Spinal cord (tissue), 9 donors: ENCODE measurements at regions not wholly inside any gene's neighbourhood (a gene's known extent, or its start where the extent isn't known, plus 50 kb on each side); places are given as distances from the start of the nearest gene placed in this dataset.

ENCODE experiments used
- DNase-seq, 6 donors: peaks; one replicate each; pipeline versions ENCODE4 v3.0.0 to v3.0.0-alpha.2; 2013 to 2015; ENCODE audit warnings: low spot score in 6 of 6, low read depth in 4 of 6
- H3K27ac ChIP-seq: one replicate; pipeline ENCODE4 v1.5.1; 2013; ENCODE audit warnings: low read depth, low read length, control low read depth
- H3K27me3 ChIP-seq: one replicate; pipeline ENCODE4 v1.6.1; 2013; ENCODE audit warnings: low read length; ENCODE audit not compliant: control insufficient read depth, insufficient read depth
- H3K36me3 ChIP-seq: one replicate; pipeline ENCODE4 v1.6.1; 2013; ENCODE audit warnings: low read length; ENCODE audit not compliant: control insufficient read depth, insufficient read depth
- H3K4me1 ChIP-seq: one replicate; pipeline ENCODE4 v1.6.1; 2013; ENCODE audit warnings: low read length; ENCODE audit not compliant: control insufficient read depth, insufficient read depth
- H3K4me3 ChIP-seq: one replicate; pipeline ENCODE4 v1.5.1; 2013; ENCODE audit warnings: low read depth, low read length, control low read depth
- H3K9me3 ChIP-seq: one replicate; pipeline ENCODE4 v1.6.1; 2013; ENCODE audit warnings: low read length; ENCODE audit not compliant: control insufficient read depth, insufficient read depth
- WGBS: methylation state at CpG from one replicate; pipeline ENCODE4 v1.1.5; 2013; ENCODE audit warnings: missing lambda C conversion rate; ENCODE audit not compliant: insufficient coverage; 5-methylcytosine and 5-hydroxymethylcytosine counted together
- donor health status: healthy.

- Histone ChIP-seq H3K27ac (no peak overlapping the region), H3K4me1 (no peaks in the 10 kb centered on the region), H3K36me3 (no peaks in the 10 kb centered on the region), H3K27me3 (no peaks in the 10 kb centered on the region), H3K9me3 (no peaks in the 10 kb centered on the region), H3K4me3 (no peak overlapping the region)
- no peak for DNase-seq
- WGBS = no CpG with 5 or more reads among the region's 3 CpGs
Observed at GRCh38 chr2:67242456-67242855, 154.7 kb upstream of the ETAA1 start.

DNA sequence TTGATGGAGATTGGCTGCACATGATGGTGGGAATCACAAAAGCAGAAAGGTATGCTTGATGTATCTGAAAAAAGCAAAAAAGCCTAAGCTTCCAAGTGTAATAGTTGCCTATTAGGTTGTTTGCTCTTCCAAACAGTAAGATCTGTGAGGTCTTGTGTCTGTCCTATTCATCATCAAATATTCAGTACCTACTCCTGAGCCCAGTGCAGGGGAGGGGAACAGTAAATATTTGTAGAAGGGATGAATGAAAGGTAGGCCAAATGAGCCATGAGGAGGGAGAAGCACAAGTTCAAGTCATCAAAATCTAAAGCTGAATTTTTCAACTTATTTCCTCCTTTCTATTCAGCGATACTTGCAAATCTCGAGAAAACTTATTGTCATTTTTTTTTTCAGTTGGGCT lies 153.2 kb upstream of the ETAA1 start:
- H3K27me3 ChIP-seq = no peaks in the 10 kb centered on the region
- 86% methylated on average over 2 of the region's 2 CpGs for WGBS
- H3K4me1 ChIP-seq = no peaks in the 10 kb centered on the region

GRCh38 chr2:67246791-67247190 lies 150.3 kb upstream of the ETAA1 start:
- Histone ChIP-seq H3K27me3 (no peaks in the 10 kb centered on the region), H3K9me3 (no peaks in the 10 kb centered on the region), H3K27ac (no peak overlapping the region), H3K4me1 (no peaks in the 10 kb centered on the region), H3K36me3 (no peaks in the 10 kb centered on the region), H3K4me3 (no peak overlapping the region)
- DNase-seq = peak; percentile 4 to 93 (median 30)
- WGBS = 42% methylated on average over 1 of the region's 1 CpG

More for the DNA sequence above, 153.2 kb upstream of the ETAA1 start:
- no peaks in the 10 kb centered on the region for H3K9me3 ChIP-seq
- no peak overlapping the region for H3K4me3 ChIP-seq
- no peaks in the 10 kb centered on the region for H3K36me3 ChIP-seq
- no peak for DNase-seq
- no peak overlapping the region for H3K27ac ChIP-seq

GRCh38 chr2:67251741-67252140 lies 145.4 kb upstream of the ETAA1 start:
- no peaks in the 10 kb centered on the region for H3K4me1 ChIP-seq
- no peaks in the 10 kb centered on the region for H3K27me3 ChIP-seq
- H3K9me3 ChIP-seq = peaks cover 2% of the 10 kb centered on the region
- H3K36me3 ChIP-seq = no peaks in the 10 kb centered on the region
- no peak overlapping the region for H3K4me3 ChIP-seq
- H3K27ac ChIP-seq = no peak overlapping the region
- WGBS = no CpG with 5 or more reads among the region's 3 CpGs
- DNase-seq = no peak

- no peak overlapping the region for H3K27ac ChIP-seq
- H3K4me3 ChIP-seq = no peak overlapping the region
- no peaks in the 10 kb centered on the region for H3K4me1 ChIP-seq
- no peaks in the 10 kb centered on the region for H3K27me3 ChIP-seq
- H3K9me3 ChIP-seq = peaks cover 2% of the 10 kb centered on the region
- 100% methylated on average over 2 of the region's 2 CpGs for WGBS
- DNase-seq = no peak
- H3K36me3 ChIP-seq = no peaks in the 10 kb centered on the region
Observed at GRCh38 chr2:67255933-67256615, 141.1 kb upstream of the ETAA1 start.

DNA sequence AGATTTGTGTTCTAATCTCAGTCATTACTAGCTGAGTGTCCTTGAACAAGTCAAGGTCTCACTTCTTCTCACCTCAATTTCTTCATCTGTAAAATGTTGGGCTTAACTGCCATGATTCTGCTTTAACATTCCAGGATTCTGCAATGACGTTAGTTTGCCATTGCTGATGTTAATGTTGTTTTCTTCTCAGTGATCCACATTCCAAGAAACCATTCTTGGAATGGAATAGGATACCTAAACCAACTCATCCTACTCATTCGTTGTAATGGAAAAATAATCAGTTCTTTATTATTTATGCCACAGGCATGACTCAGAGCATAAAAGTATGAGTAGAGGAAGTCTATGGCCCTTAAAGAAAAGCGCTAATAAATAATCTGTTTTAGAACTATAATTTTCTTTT lies 140.2 kb upstream of the ETAA1 start:
- H3K27ac ChIP-seq = no peak overlapping the region
- H3K9me3 ChIP-seq = peaks cover 2% of the 10 kb centered on the region
- no peak overlapping the region for H3K4me3 ChIP-seq
- no peaks in the 10 kb centered on the region for H3K27me3 ChIP-seq
- WGBS = no CpG with 5 or more reads among the region's 3 CpGs
- no peaks in the 10 kb centered on the region for H3K36me3 ChIP-seq
- H3K4me1 ChIP-seq = no peaks in the 10 kb centered on the region
- no peak for DNase-seq

- Histone ChIP-seq H3K27ac (no peak overlapping the region), H3K36me3 (no peaks in the 10 kb centered on the region)
- 67% methylated on average over 1 of the region's 4 CpGs for WGBS
Observed at GRCh38 chr2:67258122-67258521, 139.0 kb upstream of the ETAA1 start.

GRCh38 chr2:67258831-67259230 lies 138.3 kb upstream of the ETAA1 start:
- no peak for DNase-seq
- H3K27ac ChIP-seq = no peak overlapping the region
- no peaks in the 10 kb centered on the region for H3K36me3 ChIP-seq
- no peaks in the 10 kb centered on the region for H3K9me3 ChIP-seq
- no CpG with 5 or more reads among the region's 1 CpG for WGBS
- no peak overlapping the region for H3K4me3 ChIP-seq
- no peaks in the 10 kb centered on the region for H3K4me1 ChIP-seq
- H3K27me3 ChIP-seq = no peaks in the 10 kb centered on the region

More at GRCh38 chr2:67258122-67258521, 139.0 kb upstream of the ETAA1 start:
- no peaks in the 10 kb centered on the region for H3K27me3 ChIP-seq
- no peak overlapping the region for H3K4me3 ChIP-seq
- H3K4me1 ChIP-seq = no peaks in the 10 kb centered on the region
- no peak for DNase-seq
- H3K9me3 ChIP-seq = no peaks in the 10 kb centered on the region

DNA sequence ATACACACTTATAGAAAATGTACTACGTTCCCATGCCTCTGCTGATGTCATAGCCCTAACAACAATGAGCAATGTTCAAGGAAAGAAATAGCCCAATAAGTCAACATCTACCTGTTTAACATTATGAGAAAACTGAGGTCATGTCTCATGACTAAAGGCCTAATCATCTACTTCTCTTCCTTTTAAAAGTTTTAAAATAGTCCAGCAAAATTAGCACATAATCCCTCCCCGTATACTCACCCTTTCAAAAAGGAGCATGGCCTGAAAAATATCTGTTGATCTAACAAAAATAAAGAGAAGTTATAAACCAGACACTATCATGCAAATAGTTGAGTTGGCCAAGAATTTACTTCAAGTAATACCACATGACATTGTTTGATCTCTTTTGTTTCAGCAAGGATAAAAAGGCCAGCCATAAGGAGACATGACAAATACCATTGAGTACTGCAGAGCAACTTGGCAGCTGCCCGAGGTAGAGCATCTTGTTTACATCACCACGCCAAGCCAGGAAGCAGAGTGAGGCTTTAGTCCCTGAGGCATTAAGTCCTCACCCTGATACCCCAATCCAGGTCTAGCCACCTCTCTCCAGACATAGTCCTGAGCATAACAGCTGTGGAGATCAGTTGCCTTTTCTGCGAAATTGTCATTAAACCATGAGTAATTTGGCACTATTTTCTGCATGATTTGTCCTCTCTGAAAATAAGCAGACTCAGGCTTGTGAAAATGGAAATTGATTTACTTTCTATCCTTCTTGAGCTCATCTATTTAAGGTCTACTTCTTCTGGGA lies 137.4 kb upstream of the ETAA1 start:
- no peaks in the 10 kb centered on the region for H3K36me3 ChIP-seq
- peak in 1 of 6 donors; percentile 28 for DNase-seq
- H3K27ac ChIP-seq = no peak overlapping the region
- no peaks in the 10 kb centered on the region for H3K9me3 ChIP-seq
- WGBS = 50% methylated on average over 2 of the region's 5 CpGs
- H3K4me3 ChIP-seq = no peak overlapping the region
- no peaks in the 10 kb centered on the region for H3K4me1 ChIP-seq
- H3K27me3 ChIP-seq = no peaks in the 10 kb centered on the region
